NCI-H226 (cell line): ENCODE measurements at regions not wholly inside any gene's neighbourhood (a gene's known extent, or its start where the extent isn't known, plus 50 kb on each side); places are given as distances from the start of the nearest gene placed in this dataset.

ENCODE experiments used
- DNase-seq: peaks from one replicate; pipeline ENCODE4 v3.0.0-alpha.2; 2015

DNA sequence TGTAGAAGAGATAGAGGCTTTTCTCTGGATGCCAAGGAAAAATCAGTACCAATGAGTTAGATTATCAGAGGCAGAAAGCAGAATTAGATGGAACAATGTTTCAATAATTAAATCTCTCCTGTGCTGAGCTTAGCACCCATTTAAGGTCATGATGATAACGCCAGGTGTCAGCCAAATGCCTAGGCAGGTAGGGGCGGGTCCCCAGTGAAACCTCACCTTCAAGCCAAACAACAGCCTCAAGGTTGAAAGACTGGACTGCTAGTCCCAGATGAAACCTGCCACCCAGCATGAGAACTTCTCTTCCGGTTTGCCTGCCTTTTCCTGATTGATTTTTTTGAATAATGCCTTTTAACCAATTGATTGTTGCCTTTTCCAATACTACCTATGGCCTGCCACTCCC lies 363.0 kb downstream of the PLOD2 start:
- no peak for DNase-seq

- no peak for DNase-seq
These were observed 362.1 kb downstream of the PLOD2 start for GRCh38 chr3:145798696-145799537.

DNA sequence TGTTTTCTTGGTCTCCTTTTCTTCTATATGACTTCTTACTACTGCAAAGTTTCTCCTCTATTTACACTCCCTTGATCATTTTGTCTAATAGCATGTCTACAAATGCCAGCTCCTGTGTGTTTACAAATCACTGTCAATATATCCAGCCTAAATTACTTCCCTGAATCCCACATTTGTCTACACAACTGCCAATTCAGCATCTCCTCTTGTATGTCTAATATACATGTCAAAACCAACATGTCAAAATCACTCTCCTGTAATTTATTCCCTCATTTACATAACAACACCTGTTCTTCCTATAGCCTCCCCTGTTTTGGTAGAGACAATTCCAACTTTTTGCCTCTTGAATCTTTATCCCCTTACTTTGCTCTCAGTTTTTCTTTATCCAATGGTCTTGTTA lies 359.3 kb downstream of the PLOD2 start:
- DNase-seq: no peak

DNA sequence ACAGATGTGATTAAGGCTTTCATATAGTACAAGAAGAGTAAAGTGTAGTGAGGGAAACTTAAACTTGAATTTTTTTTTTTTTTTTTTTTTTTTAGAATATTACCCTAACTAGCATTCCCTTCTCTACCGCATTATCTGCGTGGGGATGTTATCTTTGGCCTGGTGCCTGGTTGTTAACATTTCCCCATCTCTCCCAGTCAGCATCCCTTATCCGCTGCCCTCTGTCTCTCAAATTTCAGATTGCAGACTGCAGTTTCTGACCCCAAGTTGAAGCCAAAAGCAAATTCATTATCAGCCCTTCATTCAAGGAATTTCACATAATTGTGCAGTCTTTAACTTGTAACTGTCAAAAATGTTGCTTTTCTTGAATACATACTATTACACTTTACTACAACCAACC lies 353.0 kb downstream of the PLOD2 start:
- peak; percentile 65 for DNase-seq

DNA sequence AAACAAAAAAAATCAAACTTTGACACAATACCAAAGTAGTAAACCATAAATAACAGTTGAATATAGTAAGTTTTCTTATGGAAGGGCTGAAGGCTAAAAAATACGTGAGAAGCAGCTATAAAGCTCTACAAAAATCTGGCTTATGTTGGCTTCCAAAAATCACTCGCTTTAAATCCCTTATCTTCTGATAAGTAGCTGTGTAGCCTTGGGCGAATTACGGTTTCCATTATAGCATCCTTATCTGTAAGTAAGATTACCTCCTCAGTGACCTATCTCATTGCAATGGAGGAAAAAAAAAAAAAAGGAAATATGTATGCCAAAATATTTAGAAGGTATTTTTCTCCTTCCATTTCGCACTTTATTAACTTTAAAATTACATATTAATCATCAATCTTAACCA lies 348.6 kb downstream of the PLOD2 start:
- DNase-seq: peak; percentile 82

DNA sequence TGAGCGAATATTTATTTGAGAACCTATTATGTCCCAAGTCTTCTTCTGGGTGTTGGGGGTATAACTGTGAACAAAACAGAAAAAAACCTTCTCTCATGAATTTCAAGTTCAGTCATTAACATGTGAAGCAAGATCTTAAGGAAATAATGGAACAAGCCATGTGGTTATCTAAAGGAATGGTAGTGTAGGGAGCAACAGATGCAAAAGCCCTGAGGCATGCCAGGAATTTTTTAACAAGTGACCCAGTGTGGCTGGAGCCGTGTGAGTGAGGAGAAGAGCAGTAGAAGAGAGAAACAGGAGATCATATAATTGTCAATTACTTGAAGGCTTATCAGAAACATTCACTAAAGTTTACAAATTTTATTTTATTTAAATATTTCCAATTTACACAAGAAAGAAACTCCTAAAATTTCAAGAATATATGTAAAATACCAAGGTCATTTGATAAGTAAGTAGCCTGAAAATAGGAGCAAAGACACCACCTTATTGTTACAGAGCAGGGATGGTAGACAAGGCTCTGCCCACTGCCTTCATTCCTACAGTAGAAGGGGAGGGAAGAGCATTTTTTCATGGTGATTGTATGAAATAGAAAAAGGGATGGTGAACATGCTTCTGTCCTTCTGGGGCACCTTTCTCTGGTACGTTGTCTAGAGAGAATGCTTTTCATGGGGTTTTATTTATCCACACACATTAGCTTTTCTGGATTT lies 345.1 kb downstream of the PLOD2 start:
- DNase-seq: no peak

DNA sequence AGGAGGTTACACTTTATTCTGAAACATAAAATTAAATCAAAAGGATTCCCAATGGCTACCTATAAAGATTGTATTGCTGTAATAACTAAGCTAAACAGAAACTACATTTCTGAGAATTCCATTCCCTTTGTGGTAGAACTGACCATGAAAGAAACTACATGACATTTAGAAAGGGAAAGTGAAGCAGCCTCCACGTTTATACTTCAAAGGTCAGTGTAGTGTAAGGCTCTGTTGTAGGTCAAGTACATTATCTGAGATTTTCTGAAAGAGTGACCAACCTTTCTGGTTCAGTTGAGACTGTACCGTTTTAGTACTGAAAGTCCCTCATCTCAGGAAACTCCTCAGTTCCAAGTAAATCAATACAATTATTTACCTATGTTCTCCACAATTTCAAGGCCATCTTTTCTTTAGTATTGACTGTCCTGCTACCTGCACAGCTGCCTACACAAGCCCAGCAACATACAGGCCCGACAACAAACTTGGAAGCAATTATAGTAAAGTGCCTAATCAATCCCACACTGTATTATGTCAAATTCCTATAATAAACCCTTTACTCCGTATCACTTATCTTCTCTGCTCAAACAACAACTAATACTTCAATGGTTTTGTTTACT lies 343.0 kb downstream of the PLOD2 start:
- DNase-seq: no peak

GRCh38 chr3:145820170-145820569 lies 340.8 kb downstream of the PLOD2 start:
- no peak for DNase-seq

DNA sequence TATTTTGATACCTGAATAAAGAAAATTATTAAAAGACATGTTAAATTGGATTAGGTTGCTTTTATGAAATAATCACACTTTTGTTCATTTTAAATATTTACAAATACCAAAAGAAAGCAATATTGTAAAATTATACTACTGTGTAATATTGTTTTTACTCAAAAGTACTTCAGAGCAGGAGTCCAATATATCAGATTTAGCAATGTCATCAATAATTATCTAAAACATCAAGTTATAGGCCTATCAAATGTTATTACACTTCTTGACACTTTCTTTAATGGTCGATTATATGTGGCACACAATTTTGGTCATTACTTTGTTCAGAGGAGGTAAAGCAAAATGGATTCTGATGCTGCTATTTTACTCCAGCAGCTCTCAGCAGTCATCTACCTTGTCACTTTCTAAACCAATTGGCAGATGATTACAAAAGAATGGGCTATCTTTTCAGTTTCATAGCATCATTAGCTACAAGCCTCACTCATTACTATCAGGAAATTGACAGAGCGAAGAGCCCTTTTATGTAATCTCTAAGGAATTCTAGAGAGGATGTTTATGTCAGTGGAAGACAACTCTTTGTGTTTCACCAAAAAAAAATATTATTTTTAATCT lies 318.6 kb downstream of the PLOD2 start:
- DNase-seq: no peak

DNA sequence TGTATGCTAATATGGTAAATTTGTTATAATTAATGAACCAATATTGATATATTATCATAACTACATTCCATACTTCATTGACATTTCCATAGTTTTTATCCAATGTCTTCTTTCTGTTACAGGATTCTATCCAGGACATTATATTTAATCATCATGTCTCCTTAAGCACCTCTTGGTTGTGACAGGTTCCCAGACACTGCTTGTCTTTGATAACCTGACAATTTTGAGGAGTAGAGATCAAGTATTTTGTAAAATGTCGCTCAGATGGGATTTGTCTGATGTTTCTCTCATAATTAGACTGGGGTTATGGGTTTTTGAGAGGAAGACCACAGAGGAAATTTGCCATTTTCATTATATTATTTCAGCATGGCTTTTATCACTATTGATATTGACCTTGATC lies 317.4 kb downstream of the PLOD2 start:
- no peak for DNase-seq

DNA sequence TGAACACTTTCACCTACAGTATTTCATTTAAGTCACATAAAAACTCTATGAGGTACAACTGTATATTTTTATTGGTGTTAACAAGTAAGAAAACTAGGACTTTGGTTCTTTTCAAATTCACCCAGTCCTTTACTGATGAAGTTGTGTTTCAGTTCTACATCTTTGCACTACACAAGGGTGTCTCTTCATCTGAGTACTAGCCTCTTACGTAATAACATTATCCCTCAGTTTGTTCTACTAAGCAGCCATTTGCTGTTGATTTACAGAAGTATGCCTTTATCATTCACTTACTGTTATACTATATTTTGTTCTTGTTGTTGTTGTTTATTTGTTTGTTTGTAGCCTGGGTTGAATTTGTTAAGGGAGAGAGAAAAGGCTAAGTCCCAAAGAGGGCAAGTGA lies 311.9 kb downstream of the PLOD2 start:
- no peak for DNase-seq

- no peak for DNase-seq
These were observed 306.5 kb downstream of the PLOD2 start for GRCh38 chr3:145854499-145854898.

DNA sequence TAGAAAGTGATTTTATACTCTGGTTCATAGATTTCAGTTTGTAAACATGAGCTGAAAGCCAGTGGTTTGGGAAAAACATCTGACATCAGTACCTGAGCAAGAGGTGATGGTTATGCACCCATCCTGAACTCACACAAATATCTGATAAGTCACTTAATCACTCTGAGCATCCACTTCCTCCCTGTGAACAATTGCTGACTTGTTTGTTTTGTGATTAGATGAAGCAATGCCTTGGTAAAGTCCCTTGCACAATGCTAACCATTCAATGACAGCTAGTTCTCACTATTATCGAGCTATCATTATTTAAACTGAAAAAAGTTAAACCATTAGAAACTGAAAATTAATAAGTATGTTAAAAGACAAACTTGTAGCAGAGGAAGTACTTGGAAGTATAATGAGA lies 303.0 kb downstream of the PLOD2 start:
- DNase-seq: no peak

- no peak for DNase-seq
These were observed 296.6 kb downstream of the PLOD2 start for GRCh38 chr3:145864336-145864735.

- DNase-seq: no peak
These were observed 295.5 kb downstream of the PLOD2 start for GRCh38 chr3:145865399-145866018.

- DNase-seq: no peak
These were observed 291.0 kb downstream of the PLOD2 start for GRCh38 chr3:145869958-145870357.

GRCh38 chr3:145882436-145882835 lies 278.5 kb downstream of the PLOD2 start:
- peak; percentile 71 for DNase-seq

DNA sequence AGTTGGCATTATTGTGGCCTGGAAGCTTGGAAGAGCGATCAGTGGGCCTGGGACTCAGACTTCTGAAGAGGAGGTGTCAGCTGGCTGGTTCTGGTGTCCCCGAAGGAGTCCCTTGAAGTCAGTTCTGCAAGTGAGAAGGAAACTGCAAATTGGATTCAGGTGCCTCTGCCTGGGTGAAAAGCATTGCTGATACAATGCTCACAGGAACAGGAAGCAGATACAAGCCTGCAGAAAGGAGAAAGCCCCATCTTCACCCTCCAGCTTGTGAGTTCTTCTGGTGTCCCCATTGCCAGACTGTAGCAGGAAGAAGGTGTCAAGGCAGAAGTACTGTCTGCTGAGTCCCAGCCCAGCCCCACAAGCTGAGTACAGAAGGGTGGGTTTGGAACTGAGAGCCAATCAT lies 271.3 kb downstream of the PLOD2 start:
- no peak for DNase-seq

- no peak for DNase-seq
These were observed 268.1 kb downstream of the PLOD2 start for GRCh38 chr3:145892869-145893268.

DNA sequence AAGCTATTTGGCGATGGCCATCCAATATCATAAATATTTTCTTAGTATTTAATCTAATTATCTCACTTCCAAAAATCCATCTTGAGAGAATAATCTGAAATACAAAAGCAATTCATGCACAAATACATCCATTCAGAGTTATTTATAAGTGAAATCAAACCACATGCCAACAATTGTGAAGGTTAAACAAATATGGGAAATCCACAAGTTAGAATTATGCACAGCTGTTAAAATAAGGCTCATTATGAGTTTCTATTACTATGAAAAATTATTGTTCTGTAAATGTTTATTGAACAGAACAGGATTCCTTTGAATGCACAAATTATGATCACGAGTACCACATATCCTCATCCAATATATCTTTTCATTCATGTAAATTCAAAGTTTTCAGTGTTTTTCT lies 267.7 kb downstream of the PLOD2 start:
- DNase-seq: no peak

DNA sequence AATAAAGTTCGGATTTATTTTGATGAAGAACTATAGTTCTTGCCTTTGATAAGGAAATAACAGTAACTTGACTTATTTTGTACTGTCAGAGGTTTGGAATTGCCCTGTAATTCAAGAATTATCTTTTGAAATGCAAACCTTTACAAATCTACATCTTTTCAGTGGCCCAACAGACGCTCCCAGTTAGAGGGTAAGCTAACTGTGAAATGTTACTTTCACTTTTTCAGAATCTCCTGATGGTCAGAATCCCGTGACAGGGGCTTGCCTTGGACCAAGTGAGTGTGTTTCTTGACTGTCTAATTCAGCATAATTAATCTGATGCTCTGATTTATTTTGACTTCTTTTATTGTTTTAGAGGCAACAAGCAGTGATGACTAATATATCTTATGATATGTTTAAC lies 262.5 kb downstream of the PLOD2 start:
- no peak for DNase-seq

- DNase-seq: no peak
These were observed 261.7 kb downstream of the PLOD2 start for GRCh38 chr3:145899241-145899640.
